HG02943 (cell line): ENCODE measurements at regions not wholly inside any gene's neighbourhood (a gene's known extent, or its start where the extent isn't known, plus 50 kb on each side); places are given as distances from the start of the nearest gene placed in this dataset.

Source experiments
- ATAC-seq: cut with Tn5 transposase; IDR thresholded peaks from one replicate; pipeline ENCODE4 v1.9.1; 2021; ENCODE audit warnings: mild to moderate bottlenecking, low read depth, moderate library complexity; ENCODE audit not compliant: unreplicated experiment

- ATAC-seq: no peak
These were observed 186.0 kb upstream of the POU3F2 start for GRCh38 chr6:98648211-98648914.

GRCh38 chr6:98650941-98651340, 183.4 kb upstream of the POU3F2 start:
- ATAC-seq: no peak

- ATAC-seq: no peak
These were observed 181.2 kb upstream of the POU3F2 start for GRCh38 chr6:98653179-98653578.

GRCh38 chr6:98657764-98658163, 176.6 kb upstream of the POU3F2 start:
- ATAC-seq: no peak

- no peak for ATAC-seq
These were observed 165.0 kb upstream of the POU3F2 start for GRCh38 chr6:98669371-98669770.

- no peak for ATAC-seq
These were observed 164.2 kb upstream of the POU3F2 start for GRCh38 chr6:98670045-98670746.

GRCh38 chr6:98672681-98673475, 161.5 kb upstream of the POU3F2 start:
- ATAC-seq: no peak

GRCh38 chr6:98678481-98678880, 155.9 kb upstream of the POU3F2 start:
- no peak for ATAC-seq

- no peak for ATAC-seq
These were observed 148.3 kb upstream of the POU3F2 start for GRCh38 chr6:98686008-98686601.

- no peak for ATAC-seq
These were observed 146.6 kb upstream of the POU3F2 start for GRCh38 chr6:98687752-98688151.

- no peak for ATAC-seq
These were observed 139.1 kb upstream of the POU3F2 start for GRCh38 chr6:98695091-98695801.

- ATAC-seq: no peak
These were observed 123.0 kb upstream of the POU3F2 start for GRCh38 chr6:98711380-98711779.

GRCh38 chr6:98716341-98716740, 118.0 kb upstream of the POU3F2 start:
- no peak for ATAC-seq

GRCh38 chr6:98717322-98717877, 117.0 kb upstream of the POU3F2 start:
- ATAC-seq: no peak

GRCh38 chr6:98717988-98718387, 116.4 kb upstream of the POU3F2 start:
- ATAC-seq: no peak

GRCh38 chr6:98724537-98724936, 109.8 kb upstream of the POU3F2 start:
- ATAC-seq: no peak

- no peak for ATAC-seq
These were observed 87.1 kb upstream of the POU3F2 start for GRCh38 chr6:98747273-98747672.

GRCh38 chr6:98747960-98748359, 86.4 kb upstream of the POU3F2 start:
- ATAC-seq: no peak

- ATAC-seq: no peak
These were observed 74.9 kb upstream of the POU3F2 start for GRCh38 chr6:98759459-98759858.

- ATAC-seq: no peak
These were observed 69.9 kb upstream of the POU3F2 start for GRCh38 chr6:98764373-98764911.
